HG02840 (cell line): ENCODE measurements at regions not wholly inside any gene's neighbourhood (a gene's known extent, or its start where the extent isn't known, plus 50 kb on each side); places are given as distances from the start of the nearest gene placed in this dataset.
"Not testable (repeated sequence)": the region's sequence is repeated elsewhere in the genome, so short reads cannot be mapped to it uniquely, and the experiment has no call there.

ENCODE experiments used
- ATAC-seq: cut with Tn5 transposase; IDR thresholded peaks from one replicate; pipeline ENCODE4 v1.9.1; 2021; ENCODE audit warnings: mild to moderate bottlenecking, moderate library complexity, moderate number of reproducible peaks; ENCODE audit not compliant: unreplicated experiment, low FRiP score

DNA sequence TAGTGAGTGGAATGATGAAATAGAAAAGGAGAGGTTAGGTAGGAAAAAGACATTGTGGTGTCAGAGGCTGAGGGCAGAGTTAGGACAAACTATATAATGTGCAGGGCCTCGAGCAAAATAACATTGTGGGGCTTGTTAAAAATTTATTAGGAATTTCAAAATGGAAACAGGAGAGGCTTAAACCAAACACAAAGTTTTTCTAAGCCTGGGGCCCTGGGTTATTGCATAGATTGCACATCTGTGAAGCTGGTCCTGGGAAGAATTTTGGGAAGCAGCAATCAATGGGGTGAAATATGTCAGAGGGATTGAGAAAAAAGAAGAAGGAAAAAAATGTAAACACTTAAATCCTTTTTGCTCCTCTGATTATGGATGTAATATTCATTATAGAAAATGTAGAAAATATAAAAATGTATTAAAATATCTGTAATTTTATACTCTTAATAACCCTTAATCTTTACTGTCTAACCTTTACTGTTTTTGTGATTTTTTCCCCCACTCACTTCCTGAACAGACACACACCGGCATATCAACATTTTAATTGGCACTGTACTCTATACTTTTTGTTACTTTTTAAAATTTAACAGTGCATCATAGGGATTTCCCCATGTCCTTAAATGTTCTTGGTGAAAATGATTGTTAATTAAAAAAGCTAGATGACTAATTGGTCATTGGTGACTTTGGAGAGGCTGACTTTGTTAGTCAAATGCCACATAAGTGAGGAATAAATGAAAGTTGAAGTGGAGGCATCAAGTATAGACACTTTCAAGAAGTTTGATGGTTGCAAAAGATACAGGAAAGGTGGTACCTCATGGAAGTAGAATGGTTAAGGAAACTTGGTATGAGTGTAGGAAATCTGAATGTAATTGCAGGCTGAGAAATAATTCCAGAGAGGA lies 183.4 kb downstream of the NFKBIZ start:
- ATAC-seq: no peak

DNA sequence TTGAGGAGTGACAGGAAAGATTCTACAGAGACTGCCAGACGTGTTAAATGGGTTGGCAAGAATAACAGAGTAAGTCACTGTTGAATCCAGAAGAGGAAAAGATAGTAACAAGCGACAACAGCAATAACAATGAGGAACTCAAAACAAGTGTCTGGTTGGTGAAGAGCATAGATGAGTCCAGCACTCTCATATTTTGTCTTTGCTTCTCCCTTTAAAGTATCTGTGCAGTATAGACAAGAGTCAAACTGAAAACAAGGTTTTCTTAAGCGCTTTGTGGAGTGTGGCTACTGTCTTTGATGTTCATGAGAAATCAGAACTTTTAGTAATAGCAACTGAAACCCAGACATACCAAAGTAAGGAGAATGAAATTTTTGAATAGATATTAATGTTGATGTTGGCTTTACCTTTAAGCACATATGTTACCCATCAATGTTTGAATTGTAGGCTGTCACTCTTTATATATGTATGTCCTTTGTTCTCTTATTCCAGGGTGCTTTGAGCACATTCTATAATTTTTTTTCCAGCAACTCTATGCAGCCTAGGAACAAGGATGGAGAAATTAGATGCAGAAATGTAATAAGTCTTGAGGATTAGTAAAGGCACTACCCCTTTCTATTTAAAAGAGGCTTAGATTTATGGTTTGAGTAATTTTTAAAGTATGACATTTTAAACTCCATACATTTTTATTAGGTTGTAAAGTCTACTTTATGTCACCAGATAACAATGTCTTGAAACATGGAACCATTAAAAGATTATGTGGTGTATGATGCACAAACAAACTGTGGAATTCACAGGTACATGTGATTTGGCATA lies 185.5 kb downstream of the NFKBIZ start:
- peak; percentile 56 for ATAC-seq

DNA sequence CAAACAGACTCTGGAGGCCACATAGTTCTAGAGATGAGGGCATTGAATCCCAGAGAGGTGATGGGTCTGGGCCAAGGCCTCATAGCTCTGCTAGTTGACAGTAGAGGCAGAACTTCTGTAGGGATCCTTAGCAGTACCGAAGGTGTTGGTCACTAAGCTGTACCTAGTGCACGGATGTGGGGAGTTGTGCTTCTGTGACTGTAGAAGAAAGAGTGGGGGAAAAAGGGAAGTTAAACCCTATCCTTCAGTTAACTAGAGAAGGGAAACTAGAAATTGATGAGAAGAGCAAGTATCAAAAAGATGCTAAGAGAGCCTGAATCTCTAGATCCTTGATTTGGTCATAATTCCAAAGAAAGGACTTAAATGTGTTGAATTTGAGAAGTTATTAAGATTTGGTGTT lies 186.7 kb downstream of the NFKBIZ start:
- no peak for ATAC-seq

DNA sequence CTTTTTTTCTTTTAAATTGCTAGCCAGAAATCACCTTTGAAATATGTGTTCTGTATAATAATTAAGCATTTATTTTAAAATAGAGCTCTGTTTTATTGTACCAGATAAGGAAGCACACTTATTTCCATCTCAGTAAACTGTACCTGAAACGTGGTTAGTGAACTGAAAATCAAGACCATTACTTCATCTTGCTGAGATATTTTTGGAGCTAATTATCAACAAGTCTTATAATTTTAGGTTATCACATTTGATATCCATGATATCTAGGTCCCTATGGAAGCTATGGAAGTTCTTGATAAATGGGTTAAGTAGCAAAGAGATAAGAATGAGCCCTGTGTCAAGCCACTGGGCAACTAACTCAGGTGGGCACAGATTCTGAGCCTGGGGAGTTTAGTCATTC lies 187.2 kb downstream of the NFKBIZ start:
- ATAC-seq: no peak

DNA sequence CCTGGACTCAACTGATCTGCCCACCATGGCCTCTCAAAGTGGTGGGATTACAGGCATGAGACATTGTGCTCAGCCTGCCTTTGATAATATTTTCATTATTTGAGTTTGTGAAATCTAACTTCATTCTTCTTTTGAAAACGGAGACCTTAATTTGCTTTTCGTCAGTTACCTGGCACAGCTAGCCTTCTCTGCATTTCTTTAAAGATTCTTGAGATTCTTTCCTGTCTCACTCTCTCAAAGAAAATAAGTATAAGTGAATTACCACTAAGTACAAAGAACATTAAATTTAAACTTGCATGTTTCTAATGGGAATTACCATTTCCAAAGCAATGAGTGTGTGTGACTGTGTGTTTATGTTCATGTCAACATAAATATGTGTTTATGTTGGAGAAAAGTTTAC lies 187.9 kb downstream of the NFKBIZ start:
- no peak for ATAC-seq

DNA sequence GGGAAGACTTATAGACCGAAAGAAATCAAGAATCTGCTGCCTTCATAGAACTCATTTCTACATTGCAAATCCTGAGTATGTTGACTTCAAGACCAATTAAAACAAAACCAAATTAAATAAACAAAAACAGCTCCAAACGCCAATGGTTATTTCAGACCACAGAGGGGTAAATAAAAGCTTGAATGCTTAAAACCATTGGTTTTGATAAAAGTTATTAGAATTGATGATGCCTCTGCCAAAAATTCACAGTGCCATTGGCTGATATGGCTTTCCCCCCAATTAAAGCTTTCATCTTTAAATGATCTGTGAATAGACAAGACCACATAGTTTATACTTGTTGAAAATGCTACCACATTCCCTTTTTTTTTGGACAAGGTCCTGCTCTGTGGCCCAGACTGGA lies 188.5 kb downstream of the NFKBIZ start:
- no peak for ATAC-seq

DNA sequence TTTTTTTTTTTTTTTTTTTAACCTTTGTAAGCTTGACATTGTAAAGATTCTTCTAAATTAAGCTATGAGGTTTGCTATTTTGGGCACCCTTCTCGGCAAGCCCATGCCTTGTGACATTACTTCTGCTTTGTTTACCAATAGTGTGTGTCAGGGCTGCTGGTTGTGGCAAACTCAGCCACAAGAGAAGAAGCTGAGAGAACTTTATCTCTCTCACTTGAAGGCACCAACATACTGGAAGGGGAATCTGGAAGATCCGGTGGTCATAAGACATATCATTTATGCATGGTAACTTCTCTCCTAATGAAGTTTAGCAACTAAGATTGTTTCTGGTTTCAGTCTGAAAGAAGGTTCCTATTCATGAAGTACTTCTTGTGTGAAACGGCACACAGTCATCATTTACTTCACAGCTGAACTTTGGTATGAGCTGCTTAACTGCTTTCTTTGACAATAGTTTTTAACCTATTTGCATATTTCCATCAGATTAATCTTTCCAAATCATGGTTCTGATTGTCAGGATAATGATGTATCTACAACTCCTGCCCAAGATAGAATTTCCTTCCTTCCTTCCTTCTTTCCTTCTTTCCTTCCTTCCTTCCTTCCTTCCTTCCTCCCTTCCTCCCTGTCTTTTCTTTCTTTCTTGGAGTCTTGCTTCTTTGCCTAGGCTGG lies 189.3 kb downstream of the NFKBIZ start:
- ATAC-seq: peak; percentile 74

DNA sequence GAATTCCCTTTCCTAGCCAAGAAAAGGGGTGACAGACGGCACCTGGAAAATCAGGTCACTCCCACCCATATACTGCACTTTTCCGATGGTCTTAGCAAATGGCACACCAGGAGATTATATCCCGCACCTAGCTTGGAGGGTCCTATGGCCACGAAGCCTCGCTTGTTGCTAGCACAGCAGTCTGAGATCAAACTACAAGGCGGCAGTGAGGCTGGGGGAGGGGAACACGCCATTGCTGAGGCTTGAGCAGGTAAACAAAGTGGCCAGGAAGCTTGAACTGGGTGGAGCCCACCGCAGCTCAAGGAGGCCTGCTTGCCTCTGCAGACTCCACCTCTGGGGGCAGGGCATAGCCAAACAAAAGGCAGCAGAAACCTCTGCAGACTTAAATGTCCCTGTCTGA lies 190.8 kb downstream of the NFKBIZ start:
- not testable (repeated sequence) for ATAC-seq

DNA sequence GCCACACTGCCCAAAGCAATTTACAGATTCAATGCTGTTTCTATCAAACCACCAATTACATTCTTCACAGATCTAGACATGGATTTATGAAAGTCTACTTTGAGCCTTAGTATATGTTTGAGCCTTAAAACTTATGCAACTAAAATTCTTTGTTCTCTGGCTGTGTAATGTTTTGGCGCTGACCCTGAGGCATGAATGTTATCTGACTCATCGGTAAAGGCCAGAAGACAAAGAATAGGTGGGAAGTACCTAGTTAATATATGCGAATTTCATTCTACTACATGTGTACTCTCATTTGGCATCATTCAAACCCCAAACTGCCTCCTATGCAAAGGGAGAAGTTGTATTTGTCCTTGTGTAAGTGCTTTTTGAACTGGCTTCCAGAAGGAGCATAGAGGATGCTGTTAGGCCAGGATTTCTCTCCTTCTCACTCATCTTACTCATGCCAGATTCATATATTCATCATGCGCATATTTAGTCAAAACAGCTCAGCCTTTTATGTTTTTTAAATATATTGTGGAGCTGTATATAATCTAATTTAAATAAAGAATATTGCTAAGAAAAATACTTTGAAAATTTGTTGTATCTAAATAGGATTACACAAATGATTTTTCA lies 204.2 kb downstream of the NFKBIZ start:
- ATAC-seq: no peak

DNA sequence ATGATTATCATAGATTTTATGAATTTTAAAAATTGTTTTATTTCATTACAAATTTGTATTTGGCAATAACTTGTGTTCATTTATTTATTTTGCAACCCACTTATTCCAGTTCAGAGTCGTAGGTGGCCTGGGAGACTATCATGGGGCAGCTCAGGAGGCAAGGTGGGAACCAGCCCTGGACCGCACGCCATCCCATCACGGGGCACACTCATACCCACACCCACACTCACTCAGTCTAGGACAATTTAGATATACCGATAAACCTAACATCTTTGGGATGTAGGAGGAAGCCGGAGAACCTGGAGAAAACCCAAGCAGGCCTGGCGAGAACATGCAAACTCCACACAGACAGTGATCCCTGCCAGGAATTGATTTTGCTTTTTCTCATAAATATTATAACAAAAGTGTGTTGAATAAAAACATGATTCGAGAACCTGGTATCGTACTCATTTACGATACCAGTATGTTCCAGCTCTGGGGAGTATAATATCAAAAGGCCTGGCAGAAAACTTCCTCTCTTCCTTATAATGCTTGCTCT lies 205.3 kb downstream of the NFKBIZ start:
- ATAC-seq: no peak

DNA sequence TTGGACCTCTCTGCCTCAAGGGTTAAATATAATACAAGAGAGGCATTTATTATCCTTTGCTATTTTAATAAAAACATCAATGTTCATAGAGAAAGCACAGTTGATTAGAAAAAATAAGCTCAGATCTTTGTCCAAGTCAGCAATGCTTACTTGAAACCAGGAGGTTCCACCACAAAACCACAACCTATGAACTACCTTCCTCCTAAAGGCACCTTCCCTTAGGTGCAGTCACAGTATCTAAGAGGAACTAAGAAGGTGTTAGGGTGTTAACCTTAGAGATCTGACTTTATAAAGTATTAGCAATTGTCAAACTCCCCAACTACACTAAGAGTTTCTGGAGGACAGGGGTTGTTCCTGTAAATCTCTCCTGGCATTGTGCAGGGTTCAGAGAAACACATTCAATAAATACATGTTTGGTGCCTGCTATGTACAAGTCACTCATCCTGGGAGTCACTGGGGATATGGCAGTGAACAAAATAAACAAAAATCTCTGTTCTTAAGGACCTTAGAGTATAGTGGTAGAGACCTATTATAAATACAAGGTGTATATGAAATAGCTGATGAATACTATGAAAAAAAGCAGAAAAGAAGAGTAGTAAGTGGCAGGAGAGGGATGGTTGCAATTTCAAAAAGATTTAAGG lies 208.6 kb downstream of the NFKBIZ start:
- peak; percentile 76 for ATAC-seq

DNA sequence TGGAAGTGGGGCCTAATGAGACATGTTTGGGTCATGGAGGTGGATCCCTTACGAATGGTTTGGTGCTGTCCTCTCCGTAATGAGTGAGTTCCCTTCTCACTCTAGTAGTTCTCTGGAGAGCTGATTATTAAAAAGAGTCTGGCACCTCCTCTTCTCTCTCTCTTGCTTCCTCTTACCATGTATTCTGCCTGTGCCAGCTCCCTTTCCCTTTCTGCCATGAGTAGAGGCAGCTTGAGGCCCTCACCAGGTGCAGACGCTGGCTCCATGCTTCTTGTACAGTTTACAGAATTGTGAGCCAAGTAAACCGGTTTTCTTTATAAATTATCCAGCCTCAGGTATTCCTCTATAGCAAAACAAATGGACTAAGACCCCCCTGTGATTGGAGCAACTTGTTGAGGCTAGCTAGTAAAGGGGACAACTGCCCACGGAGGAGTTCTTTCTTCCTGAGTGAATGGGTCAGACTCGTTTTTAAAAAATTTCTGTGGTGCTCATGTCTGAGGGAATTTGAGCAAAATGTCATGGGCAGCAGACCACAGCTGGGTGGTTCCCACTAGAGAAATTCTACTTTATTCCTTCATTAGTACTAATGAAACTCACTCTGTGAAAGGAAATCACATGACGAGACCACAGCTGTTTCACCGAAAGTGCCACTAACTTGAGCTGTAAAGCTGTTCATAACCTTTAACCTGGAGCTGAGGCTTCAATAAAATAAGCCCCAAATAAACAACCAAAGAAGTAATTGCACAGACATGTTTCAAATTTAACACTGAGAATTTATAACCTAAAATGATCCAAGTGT lies 210.0 kb downstream of the NFKBIZ start:
- ATAC-seq: peak; percentile 71

DNA sequence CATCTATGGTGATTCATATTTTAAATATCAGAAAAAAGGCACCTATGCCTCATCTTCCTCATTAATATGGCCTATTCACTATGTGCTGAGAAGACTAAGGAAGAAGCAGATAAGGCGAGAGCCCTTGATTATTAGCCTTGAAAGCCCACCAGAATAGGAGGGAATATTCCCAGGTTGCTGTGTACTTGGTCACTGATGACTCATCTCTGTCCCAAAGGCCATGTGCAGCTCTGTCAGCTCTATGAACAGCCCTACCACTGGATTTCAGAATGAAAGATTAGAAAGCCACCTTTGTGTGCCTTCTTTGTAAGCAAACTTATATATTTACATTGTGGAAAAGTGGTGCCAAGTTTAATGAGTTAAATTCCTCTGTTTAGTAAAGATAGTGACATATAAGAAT lies 211.5 kb downstream of the NFKBIZ start:
- ATAC-seq: no peak

DNA sequence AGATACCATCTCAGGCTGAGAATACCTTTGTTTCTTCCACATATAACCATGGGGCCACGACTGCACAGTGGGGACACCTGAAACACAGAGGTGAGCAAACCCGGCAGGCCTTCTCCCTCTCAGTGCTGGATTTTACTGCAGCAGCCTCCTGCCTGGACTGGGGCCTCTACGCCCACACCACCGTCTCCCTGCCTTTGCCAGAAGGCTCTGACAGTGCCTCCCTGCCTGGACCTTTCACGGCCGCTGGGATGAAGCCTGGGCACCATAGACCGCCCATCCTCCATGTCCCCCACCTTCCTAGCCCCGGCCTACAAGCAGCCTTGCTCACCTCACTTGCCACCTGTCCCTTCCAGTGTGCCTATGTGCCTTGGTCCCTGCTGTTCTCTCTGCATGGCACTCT lies 214.3 kb downstream of the NFKBIZ start:
- ATAC-seq: no peak

DNA sequence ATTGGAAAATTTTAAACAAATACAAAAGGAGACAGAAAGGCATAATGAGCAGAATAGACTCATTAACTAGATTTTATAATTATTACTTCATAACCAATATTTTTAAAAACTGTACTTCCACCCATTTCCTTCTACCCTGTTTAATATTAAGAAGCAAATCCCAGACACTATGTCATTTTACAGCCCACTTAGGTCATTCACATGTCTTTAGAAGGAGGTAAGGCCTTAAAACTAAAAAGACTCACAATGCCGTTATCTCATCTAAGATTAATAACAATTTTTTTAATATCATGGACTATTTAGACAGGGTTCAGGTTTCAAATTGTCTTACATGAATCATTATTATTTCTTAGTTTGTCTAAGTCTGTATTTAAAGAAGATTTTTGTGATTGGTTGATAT lies 217.2 kb downstream of the NFKBIZ start:
- ATAC-seq: no peak

DNA sequence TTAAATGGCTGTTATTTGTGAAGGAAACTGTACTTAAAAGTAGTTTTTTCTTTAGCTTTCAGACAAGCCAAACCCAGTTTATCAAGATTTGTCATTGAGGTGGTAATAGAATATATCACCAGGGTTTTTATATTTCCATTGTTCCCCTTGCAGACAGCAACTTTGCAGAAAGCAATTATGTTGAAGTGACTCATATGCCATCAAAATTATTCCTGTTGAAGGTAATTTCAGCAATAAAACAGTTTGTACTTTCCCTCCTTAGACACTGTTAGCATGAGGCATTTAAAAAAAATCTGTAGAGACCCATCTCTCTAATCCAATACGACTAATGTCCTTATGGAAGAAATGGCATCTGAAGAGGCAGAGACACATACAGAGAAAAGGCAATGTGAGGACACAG lies 219.0 kb downstream of the NFKBIZ start:
- no peak for ATAC-seq

DNA sequence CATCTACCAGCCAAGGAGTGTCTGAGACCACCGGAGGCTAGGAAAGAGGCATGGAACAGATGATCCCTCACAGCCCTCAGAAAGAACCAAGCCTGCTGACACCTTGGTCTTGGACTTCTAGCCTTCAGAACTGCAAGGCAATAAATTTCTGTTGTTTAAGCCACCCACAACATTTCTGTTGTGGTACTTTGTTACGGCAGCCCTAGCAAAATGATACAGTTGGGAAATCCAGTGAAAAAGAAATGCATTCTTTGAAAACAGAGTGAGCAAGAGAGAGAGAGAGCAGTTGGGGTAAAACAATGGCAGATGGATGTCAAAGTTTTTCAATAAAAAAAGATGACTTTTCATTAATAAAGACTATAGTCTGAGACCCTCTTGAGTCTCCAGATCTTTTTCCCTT lies 219.4 kb downstream of the NFKBIZ start:
- no peak for ATAC-seq

DNA sequence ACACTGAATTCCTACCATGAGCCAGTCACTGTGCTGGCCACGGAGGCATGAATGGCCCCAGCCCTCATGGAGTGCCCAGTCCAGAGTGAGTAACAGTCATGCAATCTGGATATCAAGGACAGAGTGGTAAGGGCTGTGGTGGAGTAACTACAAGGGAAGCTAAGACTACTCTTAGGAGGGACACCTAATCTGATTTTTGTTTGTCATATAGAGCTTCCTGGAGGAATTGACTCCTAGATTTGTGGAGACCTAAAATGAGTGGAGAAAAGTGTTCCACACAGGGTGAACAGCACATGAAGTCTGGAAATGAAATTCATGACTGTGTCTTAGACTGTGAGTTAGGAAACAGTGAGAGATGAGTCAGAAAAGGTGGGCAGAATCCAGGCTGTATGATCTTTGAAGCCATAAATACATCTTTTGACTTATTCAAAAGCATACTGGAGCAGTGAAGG lies 219.9 kb downstream of the NFKBIZ start:
- ATAC-seq: no peak

DNA sequence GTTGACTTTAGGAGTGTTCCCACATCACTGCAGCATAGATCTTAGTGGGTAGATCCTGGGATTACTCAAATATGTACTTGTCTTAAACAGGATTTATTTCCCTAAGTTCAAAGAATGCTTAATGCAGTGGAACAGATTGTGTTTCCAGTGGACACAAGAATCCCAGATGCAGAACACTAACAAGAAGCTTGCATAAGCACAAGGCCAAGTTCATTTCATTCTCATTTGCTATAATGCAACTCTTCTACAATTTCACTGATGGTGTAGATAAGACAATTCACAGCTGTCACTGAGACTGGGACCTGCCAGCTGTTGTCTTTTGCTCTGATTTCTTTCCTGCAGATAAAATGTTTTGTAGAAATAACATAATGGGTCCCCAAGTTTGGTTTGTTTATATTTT lies 225.6 kb downstream of the NFKBIZ start:
- no peak for ATAC-seq
